Stimulated activated CD4-positive, alpha-beta T cell treated with anti-CD3 and anti-CD28 coated beads, Interleukin-4, amount 100 ng/mL, for 48 hours (primary cell): ENCODE measurements at regions not wholly inside any gene's neighbourhood (a gene's known extent, or its start where the extent isn't known, plus 50 kb on each side); places are given as distances from the start of the nearest gene placed in this dataset.

Source experiments
- DNase-seq, 2 donors: peaks; one replicate each; pipeline ENCODE4 v3.0.0-alpha.2; 2020; ENCODE audit warnings: low read depth in 2 of 2

DNA sequence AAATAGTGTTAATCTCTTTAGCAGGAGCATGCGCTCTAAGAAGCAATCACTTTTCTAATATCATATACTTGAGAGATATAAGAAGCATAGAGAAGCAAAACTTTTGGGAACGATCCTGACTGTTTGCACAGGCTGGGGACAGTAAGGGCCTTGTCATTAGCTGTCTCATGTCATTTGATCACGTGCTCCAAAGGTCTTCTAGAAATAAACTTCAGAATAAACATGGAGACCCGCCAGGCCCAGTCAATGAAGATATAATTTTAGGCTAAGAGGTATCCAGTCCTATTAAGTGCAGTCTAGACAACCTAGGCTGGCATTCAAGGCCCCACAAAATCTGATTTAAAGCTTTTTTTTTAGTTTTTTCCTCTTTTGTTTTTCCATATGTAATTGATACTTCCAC lies 111.0 kb upstream of the APC start:
- no peak for DNase-seq

DNA sequence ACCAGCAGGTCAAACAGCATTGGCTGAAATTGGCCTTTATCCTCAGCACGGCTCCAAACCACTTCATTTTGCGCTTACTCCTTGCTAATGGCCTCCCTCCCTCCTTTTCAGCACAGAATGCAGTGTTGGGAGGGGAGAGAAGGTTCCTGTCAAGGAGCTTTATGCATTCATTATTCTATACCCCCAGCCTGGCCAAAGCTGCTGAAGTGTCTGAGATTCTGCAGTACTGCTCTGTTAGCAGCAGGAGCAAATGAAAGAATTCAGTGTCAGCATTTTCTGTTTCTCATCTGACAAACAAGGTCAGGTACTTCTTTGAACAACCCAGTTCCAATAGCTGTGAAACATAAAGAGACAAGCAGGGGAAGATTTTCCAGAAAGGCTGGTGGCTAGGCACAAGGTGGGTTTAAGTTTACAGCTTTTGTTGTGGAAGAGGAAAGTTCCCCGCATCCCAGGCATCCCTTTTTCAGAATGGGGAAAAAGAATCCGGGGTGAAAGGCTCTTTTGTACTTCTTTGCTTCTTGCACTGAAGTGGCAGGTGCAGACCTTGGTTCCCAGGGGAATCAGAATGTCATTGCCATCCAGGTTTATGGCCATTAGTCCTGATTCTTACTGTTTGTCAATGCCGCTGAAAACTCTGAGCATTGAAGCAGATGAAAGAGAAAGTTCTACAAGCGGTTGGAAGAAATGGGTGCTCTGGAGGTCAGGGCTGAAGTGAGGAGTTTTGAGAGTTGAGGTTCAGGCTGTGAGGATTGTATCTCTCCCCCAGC lies 109.3 kb upstream of the APC start:
- DNase-seq: no peak

DNA sequence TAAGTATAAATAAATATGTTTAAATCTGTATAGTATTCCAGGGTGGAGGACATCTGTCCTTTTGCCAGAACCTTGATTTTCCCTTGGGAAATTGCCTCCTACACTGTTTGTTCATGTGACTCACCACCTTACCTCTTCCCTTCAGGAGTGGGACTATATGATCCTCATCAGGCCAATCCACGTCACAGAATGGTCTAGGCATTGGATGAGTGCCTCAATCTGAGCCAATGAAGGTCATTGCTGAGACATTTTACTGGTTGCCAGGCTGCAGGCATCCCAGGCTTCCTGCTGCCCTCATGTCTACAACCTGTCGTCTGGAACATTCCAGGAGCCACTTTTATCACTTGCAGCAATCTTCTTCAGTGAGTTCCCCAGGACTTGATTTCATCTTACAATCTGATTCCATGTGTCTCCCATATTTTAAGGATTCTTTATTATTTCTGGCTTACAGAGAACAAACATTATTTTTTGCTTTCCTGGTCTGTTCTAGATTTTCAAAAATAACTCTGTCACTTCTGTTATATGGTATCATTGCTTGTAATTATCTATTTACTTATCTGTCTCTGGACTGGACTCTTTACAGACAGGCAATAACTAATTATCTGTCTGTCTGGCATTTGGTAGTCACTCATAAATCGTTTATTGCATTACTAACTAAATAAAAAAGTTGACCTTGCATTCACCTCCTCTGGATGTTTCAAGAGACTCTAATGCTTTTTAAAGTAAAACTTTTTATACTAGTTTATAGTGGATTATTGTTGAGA lies 107.3 kb upstream of the APC start:
- no peak for DNase-seq

DNA sequence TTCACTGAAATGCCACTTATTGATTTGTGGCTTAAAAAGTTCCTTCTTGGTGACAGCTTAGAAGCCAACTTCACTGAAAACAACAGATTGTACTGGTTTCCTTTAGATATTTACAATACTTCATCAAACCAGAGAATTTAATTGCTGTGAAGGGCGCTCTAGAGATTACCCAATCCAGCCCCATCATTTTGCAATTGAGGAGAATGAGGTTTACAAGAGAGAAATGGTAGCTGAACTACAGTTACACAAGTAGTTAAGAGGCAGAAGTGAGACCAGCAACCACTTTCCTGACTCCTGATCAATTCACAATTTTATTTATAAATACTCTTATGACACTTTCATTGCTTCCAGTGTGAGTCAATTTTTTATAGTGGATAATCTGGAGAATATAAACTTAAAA lies 103.5 kb upstream of the APC start:
- DNase-seq: no peak

DNA sequence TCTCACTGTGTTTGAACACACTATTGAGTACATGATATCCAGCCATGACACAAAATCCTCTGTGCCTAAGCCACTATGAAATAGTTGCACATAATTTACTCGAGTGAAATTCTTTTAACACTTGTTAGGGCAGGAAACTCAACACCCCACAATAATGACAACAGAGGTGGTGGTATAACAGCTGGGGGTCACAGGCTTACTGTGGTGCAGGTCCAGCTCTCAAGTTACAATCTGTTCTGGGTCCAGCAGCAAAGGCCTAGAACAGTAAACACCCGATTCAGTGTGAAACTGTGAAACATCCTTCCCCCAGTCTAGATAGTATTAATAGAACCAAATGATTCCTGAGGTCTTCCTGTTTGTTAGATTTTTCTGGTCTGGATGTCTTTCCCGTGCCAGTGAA lies 102.9 kb upstream of the APC start:
- DNase-seq: no peak

DNA sequence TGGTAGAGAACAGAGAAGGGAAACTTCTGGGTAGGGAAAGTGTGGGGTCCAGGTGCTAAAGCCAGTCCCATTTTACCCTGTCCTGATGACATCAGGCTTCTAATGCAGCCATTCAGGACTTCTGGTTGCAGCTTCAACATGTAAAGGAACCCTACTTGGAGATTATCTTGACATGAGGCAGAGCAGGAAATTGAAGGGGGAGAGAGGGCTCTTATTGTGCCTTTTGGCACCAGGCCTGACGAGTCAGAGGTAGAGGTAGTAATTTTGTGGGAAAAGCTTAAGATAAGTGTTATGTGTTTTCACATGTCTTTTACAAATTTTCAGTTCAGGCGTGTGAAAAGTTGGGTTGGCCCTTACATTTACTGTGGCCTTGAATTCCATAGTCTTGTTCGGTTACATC lies 102.4 kb upstream of the APC start:
- DNase-seq: no peak

DNA sequence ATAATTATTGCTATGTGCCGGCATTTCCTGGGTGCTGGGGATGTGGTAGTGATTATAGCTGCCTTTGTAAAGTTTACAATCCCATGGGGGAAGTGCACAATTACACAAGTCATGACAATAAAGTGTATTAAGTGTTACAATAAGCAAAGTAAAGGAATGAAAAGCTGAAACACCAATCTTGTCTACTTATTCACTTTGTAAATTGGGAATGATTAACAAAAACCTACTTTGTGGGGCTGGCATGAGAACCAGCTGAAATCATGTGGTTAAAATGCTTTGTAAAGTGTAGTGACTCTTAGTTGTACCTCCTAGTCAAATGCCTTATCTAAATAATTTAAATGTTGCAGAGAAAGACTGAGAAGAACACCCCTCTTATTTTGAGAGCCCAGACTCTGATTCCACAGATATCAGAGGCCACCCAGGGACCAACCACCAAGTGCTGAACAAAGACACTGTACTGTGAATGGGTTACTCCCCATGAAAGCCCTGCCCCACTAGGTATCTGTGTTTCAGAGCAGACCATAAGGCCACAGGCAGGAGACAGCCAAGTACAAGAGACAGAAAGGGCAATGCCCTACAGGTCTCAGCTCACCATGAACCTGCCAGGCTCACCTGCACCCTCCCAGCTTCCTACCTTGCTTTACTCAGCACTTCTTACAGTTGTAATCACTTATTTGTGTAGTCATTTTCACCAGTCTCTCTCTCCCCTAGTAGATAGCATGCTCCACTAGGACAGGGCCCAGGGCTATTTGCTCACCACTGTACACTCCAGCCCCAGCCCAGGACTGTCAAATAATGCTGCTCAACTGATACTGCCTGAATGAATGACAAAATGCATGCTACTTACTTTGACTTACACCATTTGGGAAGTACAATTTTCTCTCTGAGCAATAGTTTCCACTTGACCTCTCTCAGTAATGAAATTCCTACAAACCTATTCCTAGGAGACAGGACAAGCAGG lies 101.6 kb upstream of the APC start:
- DNase-seq: no peak

DNA sequence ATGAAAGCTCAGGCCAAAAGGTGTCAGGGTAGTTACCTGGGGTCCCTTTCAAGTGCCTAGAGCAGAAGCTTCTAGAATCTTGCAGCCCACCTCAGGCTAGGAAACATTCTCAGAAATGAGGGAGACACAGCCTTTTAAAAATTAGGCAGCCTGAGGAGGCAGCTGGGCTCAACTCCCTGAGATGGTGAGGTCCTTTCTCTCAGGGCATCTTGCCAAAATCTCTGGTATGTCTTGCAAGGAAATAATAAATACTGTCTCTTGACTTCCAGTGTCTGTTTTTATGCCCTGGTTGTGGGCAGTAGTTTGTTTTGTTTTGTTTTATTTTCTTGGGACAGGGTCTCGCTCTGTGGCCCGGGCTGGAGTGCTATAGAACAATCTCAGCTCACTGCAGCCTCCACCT lies 100.9 kb upstream of the APC start:
- DNase-seq: no peak

DNA sequence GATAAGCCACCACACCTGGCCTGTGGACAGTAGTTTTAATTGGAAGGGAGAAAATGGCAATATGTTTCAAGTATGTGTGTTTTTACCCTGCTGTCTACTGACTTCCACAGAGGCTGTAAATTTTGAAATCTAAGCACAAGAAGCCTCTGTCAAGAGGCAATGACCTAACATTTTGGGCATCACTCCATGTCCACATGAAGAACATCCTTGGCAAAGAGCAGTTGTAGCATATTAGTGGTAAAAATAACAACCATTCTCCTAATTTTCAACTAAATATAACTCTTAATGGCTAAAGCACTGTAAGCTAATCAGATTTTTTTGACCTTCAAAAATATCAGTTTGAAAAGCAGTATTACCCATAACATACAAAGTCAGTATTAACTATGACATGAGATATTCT lies 100.3 kb upstream of the APC start:
- DNase-seq: no peak

DNA sequence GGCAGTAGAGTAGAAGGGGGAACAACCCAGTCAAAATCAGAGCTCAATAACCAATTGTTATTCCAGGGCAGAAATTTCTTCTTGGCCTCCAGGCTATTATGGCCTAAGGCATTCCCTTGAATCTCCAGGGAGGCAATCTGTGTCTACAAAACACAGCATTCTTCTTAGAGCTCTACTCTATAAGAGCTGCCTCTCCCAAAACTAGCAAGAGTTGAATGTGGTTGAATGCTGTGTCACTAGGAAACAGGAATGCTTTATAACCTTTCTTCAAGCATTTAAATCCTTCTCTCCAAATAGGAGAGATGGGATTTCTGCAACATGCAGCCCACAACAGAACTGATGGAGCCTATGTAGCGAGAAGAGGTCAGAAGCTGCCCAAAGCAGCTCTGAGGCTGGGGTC lies 97.1 kb upstream of the APC start:
- no peak for DNase-seq

DNA sequence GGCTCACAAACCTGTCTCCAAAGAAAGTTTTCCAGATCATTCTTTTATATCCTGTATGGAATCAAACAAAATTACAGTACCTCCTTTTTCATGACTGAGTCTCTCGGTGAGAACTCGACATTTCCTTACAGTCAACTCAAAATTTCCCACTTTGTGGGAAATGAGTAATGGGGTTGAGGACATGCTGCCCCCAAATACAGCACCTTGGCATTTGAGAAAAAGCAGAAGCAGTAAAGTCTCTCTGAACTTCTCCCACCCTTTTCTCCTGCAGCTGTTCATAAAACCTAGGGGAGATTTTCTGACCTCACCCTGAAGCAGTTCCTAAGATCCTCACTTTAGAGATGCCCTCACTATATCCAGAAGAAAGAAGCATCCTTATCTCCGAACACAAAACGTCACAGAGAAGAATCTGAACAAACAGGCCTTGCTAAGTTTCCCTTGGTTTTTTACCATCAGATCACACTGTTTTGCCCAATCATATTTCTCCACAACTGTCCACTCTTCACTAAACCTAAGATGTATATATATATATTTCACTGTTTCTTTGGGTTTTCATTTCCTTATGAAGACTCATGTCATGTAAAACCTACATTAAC lies 96.1 kb upstream of the APC start:
- no peak for DNase-seq

DNA sequence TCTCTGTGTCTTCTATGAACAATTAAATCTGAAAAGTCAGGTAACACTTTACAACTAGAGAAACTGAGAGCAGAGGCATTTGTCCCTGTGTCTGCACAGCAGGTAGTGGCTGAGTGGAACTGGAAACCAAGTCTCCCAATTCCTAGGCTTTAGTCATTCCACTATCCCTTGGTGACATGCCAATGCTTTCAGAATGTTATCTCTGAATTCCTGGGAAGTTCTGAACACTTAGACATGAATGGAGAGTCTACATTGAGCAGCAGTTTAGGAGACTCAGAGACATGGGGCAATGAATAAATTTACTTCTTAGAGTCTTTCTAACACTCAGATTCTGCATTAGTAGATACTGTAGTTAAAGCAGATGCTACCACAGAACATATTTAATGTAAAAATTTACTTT lies 94.8 kb upstream of the APC start:
- DNase-seq: no peak

DNA sequence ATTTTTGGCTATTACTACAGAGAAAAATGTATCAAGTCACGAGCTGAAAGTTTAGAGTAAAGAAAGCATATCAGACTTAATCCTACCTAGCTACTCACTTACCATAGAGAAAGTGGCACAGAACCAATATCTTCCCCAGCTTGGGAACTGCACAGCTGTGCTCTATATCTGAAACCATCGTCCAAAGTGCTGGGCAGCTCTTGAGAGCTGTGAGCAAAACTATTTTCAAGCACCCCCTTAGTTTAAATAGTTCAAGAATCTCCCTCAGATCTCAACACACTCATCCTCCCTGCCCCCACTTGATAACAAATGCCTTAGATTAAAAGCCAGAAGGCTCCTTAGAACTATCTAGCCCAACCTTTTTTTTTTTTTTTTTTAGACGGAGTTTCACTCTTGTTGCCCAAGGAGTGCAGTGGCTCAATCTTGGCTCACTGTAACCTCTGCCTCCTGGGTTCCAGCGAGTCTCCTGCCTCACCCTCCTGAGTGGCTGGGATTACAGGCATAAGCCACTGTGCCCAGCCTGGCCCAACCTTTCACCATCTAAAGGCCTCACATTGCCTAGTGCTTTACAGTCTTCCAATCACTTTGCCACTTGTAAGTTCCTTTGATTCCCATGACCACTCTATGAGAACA lies 94.2 kb upstream of the APC start:
- DNase-seq: no peak

DNA sequence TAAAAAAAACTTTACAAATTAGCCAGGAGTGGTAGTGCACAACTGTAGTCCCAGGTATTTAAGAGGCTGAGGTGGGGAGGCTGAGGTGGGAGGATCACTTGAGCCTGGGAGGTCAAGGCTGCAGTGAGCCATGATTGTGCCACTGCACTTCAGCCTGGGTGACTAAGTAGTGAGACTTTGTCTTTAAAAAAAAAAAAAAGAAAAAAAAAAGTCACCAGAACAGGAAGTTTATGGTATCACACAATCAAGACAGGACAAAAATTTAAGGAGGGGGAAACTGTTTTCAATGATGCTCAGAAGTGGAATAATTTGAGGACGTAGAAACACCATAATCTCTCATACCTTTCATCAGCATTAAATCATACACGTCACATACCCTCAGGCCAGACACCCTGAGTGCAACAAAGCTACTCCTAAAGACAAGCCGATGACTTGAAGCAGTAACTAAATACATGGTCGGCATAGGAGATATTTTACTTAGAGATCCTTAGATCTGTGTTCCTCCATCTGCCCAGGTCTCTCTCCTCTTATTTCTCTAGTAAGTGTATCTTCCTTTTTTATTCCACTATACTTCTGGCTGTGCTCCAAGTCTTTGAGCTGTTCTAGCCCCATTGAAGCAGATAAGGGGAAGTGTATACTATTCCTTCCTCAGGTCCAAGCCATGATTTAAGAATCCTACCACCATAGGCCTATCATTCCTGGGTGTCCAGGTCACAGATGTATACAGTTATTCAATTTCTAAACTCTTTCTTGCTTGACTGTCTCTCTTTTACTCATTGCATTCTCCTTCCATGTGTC lies 91.3 kb upstream of the APC start:
- DNase-seq: no peak

DNA sequence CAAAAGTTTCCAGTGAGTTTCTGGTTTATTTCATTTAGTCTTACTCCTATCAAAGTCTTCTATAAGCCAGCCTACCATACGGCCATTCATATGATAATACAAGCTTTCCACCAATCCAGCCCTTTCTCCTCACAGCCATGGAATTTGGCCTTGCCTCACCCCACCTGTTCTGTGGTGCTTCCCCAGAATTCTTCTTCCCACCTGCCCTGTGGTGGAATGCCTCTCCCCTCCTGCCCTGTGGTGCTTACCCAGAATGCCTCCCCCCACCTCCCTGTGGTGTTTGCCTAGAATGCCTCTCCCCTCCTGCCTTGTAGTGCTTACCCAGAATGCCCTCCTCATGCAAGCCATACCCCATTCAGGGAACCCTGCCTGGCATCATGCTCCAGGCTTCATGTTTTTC lies 90.3 kb upstream of the APC start:
- DNase-seq: no peak

DNA sequence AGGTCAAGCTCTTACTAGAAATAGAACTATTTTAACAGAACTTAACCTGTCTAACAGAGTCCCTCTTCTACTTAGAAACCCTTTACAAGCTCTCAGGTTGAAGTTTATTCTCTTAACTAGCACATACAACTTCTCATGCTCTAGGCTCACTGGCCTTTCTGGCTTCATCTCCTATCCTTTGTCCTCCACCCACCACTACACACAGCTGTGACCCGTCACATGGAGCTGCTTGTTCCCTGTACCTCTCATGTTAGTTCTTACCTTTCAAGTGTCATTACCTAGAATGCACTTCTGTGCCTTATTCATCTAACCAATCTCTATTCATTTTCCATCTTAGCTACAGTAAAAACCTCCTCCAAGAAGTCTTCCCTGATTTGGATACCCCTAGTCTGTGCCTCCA lies 89.4 kb upstream of the APC start:
- DNase-seq: no peak

DNA sequence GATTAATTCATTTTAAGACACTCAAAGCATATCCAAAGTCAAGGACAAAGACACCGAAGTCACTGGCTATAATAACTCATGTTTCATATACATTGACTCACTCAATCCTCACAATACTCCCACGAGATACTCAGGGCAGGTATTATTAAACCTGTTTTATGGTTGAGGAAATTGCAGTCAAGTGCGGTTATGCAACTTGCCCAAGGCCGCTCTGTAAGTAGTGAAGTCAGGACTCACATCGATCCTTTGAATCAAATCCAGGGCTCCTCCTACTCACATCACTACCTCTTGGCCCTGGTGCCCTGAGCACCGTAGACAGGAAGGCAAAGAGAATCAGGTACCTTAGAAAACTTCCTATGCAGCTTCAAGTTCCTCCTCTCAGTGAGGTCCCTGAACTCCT lies 87.8 kb upstream of the APC start:
- DNase-seq: no peak

DNA sequence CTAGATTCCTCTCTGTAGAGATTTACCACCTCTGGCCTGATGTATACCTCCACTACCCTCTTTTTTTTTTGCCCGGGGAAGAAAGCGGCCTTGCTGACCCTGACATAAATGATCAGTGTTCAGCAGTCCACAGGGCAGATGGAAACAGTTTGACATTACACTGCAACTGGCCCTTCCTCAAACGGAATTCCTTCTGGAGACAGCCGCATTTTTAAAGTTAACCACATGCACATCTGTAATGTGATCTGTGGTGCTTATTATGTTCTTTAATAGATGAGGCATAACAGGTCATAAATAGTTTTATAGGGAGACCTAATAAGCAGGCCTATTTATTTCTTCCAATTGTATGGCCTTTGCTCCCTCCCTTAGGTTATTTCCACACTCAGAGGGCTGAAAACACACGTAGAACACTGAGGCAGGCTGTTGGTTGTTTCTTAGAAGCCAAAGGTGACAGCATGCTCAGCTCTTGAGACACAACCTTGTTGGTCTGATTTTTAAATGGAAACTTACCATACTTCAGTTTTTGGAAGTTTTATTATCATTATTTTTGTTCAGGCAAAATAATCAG lies 84.0 kb upstream of the APC start:
- no peak for DNase-seq

DNA sequence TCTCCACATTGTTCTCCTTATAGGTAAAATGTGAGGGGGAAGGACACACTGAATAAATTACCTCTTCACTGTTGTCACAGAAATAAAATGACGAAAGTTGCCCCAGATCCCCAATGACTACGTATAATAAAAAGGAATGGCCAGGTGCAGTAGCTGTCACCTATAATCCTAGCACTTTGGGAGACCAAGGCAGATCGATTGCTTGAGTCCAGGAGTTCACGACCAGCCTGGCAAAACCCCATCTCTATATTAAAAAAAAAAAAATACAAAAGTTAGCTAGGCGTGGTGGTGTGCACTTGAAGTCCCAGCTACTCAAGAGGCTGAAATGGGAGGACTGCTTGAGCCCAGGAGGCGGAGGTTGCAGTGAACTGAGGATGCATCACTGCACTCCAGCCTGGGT lies 82.2 kb upstream of the APC start:
- no peak for DNase-seq

DNA sequence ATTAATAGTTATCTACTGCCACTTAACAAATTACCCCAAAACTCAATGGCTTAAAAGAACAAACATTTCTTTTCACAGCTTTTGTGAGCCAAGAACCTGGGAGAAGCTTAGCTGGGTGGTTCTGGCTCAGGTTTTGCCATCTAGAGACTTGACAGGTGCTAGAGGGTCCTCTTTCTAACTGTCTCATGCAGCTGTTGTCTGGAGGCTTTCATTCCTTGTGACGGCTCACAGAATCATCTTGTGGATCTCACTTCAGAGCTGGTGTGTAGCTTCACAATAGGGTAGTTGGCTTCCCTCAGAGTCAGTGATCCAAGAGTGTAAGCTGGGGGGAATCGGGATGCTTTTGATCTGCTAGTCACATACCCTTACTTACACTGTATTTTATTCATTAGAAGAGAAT lies 81.2 kb upstream of the APC start:
- no peak for DNase-seq
